ENCODE measurements at regions not wholly inside any gene's neighbourhood (a gene's known extent, or its start where the extent isn't known, plus 50 kb on each side); places are given as distances from the start of the nearest gene placed in this dataset.

DNA sequence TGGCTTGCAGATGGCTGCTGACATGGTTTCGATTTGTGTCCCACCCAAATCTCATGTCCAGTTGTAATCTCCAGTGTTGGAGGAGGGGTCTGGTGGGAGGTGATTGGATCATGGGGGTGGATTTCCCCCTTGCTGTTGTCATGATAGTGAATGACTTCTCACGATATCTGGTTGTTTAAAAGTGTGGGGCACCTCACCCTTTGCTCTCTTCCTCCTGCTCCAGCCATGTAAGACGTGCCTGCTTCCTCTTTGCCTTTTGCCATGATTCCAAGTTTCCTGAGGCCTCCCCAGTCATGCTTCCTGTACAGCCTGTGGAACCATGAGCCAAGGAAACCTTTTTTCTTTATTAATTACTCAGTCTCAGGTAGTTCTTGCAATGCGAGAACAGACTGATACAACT, 77.6 kb upstream of the FUCA2 start:
- TF ChIP-seq, protein P1, sequence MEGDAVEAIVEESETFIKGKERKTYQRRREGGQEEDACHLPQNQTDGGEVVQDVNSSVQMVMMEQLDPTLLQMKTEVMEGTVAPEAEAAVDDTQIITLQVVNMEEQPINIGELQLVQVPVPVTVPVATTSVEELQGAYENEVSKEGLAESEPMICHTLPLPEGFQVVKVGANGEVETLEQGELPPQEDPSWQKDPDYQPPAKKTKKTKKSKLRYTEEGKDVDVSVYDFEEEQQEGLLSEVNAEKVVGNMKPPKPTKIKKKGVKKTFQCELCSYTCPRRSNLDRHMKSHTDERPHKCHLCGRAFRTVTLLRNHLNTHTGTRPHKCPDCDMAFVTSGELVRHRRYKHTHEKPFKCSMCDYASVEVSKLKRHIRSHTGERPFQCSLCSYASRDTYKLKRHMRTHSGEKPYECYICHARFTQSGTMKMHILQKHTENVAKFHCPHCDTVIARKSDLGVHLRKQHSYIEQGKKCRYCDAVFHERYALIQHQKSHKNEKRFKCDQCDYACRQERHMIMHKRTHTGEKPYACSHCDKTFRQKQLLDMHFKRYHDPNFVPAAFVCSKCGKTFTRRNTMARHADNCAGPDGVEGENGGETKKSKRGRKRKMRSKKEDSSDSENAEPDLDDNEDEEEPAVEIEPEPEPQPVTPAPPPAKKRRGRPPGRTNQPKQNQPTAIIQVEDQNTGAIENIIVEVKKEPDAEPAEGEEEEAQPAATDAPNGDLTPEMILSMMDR (IDR thresholded peaks at IDR 0.05; ENCODE audit: insufficient read depth, low read length): no peak
- H3K4me3 ChIP-seq (ENCODE audit: low read depth, low read length): no peak overlapping the region
- DNase-seq (ENCODE audit: low read depth): no peak

DNA sequence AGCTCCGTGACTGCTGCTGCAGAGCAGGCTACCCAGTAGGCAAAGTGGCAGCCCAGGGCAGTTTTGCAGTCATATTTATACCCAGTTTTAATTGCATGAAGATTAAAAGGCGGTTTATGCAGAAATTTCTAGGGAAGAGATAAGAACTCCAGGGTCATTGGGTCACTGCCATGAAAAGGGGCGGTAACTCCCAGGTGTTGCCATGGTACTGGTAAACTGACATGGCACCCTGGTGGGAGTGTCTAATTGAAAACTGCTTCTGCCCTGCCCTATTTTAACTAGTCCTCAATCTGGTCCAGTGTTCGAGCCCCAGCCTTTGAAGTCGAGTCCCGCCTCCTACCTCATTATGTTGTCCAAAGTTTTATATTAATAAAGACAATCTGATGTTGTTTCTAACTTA, 75.0 kb upstream of the FUCA2 start:
- H3K4me3 ChIP-seq (ENCODE audit: low read depth, low read length): no peak overlapping the region
- DNase-seq (ENCODE audit: low read depth): no peak
- TF ChIP-seq, protein P1 (IDR thresholded peaks at IDR 0.05; ENCODE audit: insufficient read depth, low read length): no peak

DNA sequence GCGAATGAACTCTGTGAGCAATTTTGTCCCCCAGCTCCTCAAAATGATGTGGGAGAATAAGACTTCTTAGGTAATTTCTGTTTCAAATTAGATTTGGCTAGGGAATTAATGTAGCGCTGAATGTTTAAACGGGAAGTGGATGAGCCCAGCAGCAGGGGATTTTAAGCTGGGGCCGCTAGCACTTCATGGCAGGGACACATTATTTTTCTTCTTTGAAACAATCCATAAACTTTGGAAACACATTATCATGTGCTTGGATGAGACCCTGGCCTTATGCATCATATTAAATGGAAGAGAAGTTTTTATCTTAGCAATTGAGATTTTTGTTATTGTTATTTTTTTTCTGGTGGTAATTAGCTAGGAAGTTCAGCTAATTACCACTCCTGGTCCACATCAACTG, 74.2 kb upstream of the FUCA2 start:
- DNase-seq (ENCODE audit: low read depth): no peak
- no peak overlapping the region for H3K4me3 ChIP-seq (ENCODE audit: low read depth, low read length)
- TF ChIP-seq, protein P1 (IDR thresholded peaks at IDR 0.05; ENCODE audit: insufficient read depth, low read length): no peak

GRCh38 chr6:143585241-143585640, 73.7 kb upstream of the FUCA2 start:
- no peak for DNase-seq (ENCODE audit: low read depth)
- TF ChIP-seq, protein P1 (IDR thresholded peaks at IDR 0.05; ENCODE audit: insufficient read depth, low read length): no peak
- no peak overlapping the region for H3K4me3 ChIP-seq (ENCODE audit: low read depth, low read length)

DNA sequence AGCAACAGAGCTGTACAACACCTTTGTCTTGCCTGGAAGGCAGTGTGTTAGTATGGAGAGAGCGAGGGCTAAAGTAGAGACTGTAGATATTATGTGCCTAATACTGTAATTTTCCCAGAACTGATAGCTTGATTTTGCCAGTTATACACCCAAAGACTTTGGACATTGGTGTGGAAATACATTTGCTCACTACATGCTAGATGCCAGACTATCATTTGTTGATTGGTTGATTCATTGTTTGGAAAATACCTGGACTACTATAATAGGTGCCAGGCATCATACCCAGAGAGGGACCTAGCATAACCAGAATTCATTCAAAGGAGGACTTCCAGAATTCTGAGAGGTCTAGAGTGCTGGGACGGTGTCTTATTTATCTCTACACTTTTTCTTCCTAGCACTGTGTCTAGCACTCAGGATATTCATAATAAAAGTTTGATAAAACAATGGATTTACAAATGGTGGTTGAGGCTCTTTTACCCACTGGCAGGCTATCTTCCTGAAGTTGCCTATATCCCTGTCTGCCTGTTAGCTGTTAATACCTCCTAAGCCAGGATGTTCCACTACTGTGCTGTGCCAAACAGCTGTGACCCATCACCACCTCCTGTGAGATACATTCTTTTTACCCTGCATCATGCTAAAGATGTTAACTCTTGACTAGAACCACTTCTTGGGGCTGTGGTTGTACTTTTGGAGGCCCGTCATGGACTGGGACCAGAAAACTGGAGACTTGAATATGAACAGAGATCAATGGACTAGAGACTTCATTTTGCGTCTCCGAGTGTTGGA, 72.2 kb upstream of the FUCA2 start:
- peak; percentile 71 for DNase-seq (ENCODE audit: low read depth)
- H3K4me3 ChIP-seq (ENCODE audit: low read depth, low read length): no peak overlapping the region

GRCh38 chr6:143581835-143582480, 70.4 kb upstream of the FUCA2 start:
- TF ChIP-seq, protein P1 (IDR thresholded peaks at IDR 0.05; ENCODE audit: insufficient read depth, low read length): peak; percentile 3
- no peak overlapping the region for H3K4me3 ChIP-seq (ENCODE audit: low read depth, low read length)
- peak; percentile 85 for DNase-seq (ENCODE audit: low read depth)

More for the DNA sequence above, 72.2 kb upstream of the FUCA2 start:
- TF ChIP-seq, protein P1 (IDR thresholded peaks at IDR 0.05; ENCODE audit: insufficient read depth, low read length): no peak

Data from fibroblast of the aortic adventitia (primary cell).